ENCODE measurements at regions not wholly inside any gene's neighbourhood (a gene's known extent, or its start where the extent isn't known, plus 50 kb on each side); places are given as distances from the start of the nearest gene placed in this dataset.

DNA sequence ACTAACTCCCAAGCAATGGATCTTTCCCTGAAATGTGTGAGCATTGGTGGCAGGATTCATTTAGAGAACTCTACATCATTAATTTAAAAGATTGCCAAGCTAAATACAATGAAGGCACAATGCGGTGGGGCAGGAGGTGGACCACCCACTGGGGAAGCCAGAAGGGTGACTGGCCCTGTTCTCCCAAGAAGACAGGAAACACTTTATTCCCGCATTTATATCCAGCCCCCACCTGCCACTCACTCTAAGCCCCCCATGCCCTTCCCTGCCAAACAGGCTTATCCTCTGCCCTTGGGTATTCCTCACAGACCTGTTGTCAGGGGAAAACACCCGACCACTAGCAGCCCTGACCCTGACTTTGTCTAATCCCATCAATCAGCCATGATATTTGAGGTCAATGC lies 189.1 kb upstream of the UBL3 start:
- Histone ChIP-seq H3K27ac (no peak overlapping the region), H3K4me3 (no peak overlapping the region), H3K4me1 (no peaks in the 10 kb centered on the region), H3K36me3 (no peaks in the 10 kb centered on the region), H3K27me3 (peaks cover 0 to 33% (median 18%) of the 10 kb centered on the region in 7 donors), H3K9me3 (peaks cover 0 to 6% (median 0%) of the 10 kb centered on the region in 11 donors)
- ATAC-seq (no peak), DNase-seq (no peak)
- intact Hi-C loops (cut with DNase I): no loop called here
- WGBS, 2 donors: 53 to 55% methylated on average over 3 of the region's 3 CpGs
- TF ChIP-seq, protein P1, sequence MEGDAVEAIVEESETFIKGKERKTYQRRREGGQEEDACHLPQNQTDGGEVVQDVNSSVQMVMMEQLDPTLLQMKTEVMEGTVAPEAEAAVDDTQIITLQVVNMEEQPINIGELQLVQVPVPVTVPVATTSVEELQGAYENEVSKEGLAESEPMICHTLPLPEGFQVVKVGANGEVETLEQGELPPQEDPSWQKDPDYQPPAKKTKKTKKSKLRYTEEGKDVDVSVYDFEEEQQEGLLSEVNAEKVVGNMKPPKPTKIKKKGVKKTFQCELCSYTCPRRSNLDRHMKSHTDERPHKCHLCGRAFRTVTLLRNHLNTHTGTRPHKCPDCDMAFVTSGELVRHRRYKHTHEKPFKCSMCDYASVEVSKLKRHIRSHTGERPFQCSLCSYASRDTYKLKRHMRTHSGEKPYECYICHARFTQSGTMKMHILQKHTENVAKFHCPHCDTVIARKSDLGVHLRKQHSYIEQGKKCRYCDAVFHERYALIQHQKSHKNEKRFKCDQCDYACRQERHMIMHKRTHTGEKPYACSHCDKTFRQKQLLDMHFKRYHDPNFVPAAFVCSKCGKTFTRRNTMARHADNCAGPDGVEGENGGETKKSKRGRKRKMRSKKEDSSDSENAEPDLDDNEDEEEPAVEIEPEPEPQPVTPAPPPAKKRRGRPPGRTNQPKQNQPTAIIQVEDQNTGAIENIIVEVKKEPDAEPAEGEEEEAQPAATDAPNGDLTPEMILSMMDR (IDR thresholded peaks at IDR 0.05): no peak

- WGBS, 2 donors: 30 to 49% methylated on average over 4 of the region's 4 CpGs
- Histone ChIP-seq H3K4me3 (no peak overlapping the region), H3K4me1 (peaks cover 0 to 4% (median 3%) of the 10 kb centered on the region in 9 donors), H3K9me3 (peaks cover 0 to 4% (median 0%) of the 10 kb centered on the region in 11 donors), H3K36me3 (no peaks in the 10 kb centered on the region), H3K27me3 (peaks cover 0 to 33% (median 18%) of the 10 kb centered on the region in 7 donors), H3K27ac (no peak overlapping the region)
- ATAC-seq: no peak
- TF ChIP-seq, protein P1 (IDR thresholded peaks at IDR 0.05): no peak
- intact Hi-C loops (cut with DNase I): no loop called here
- no peak for DNase-seq
Measured at GRCh38 chr13:30038884-30039283, 188.5 kb upstream of the UBL3 start.

- Histone ChIP-seq H3K27ac (no peak overlapping the region), H3K4me3 (no peak overlapping the region), H3K4me1 (peaks cover 0 to 13% (median 9%) of the 10 kb centered on the region in 9 donors), H3K9me3 (no peaks in the 10 kb centered on the region), H3K36me3 (no peaks in the 10 kb centered on the region), H3K27me3 (peaks cover 0 to 33% (median 18%) of the 10 kb centered on the region in 7 donors)
- intact Hi-C loops (cut with DNase I): no loop called here
- ATAC-seq (no peak), DNase-seq (no peak)
- TF ChIP-seq, protein P1 (IDR thresholded peaks at IDR 0.05): no peak
- WGBS, 2 donors: 91 to 93% methylated on average over 4 of the region's 4 CpGs
Measured at GRCh38 chr13:30037766-30038165, 187.3 kb upstream of the UBL3 start.

DNA sequence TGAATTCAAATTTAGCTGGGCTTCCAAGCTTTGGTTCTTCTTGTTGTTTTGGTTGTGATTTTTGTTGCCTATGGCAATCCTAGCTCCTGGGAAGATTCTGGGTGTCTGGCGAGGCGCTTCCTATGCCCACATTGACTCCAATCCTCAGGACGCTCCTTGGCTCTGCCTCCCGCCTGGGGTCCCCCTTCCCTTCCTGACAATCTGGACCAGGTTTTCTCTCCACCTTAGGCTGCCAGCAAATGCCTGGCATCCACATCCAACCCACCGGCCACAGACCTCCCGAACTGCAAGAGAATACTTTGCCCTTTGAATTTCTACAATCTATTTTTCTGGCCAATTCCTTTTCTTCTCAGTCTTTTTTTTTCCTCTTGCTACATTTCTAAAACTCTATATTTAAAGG lies 186.9 kb upstream of the UBL3 start:
- TF ChIP-seq, protein P1 (IDR thresholded peaks at IDR 0.05): no peak
- ATAC-seq: no peak

More for the DNA sequence above, 186.9 kb upstream of the UBL3 start:
- Histone ChIP-seq H3K27me3 (peaks cover 0 to 33% (median 18%) of the 10 kb centered on the region in 7 donors), H3K36me3 (no peaks in the 10 kb centered on the region), H3K9me3 (no peaks in the 10 kb centered on the region), H3K27ac (no peak overlapping the region), H3K4me3 (no peak overlapping the region), H3K4me1 (peaks cover 0 to 13% (median 9%) of the 10 kb centered on the region in 9 donors)
- 58 to 64% methylated on average over 6 of the region's 6 CpGs for WGBS, 2 donors
- DNase-seq: no peak
- intact Hi-C loops (cut with DNase I): no loop called here
